ENCODE measurements at regions not wholly inside any gene's neighbourhood (a gene's known extent, or its start where the extent isn't known, plus 50 kb on each side); places are given as distances from the start of the nearest gene placed in this dataset.

- intact Hi-C loops (cut with DNase I; ENCODE audit: low total_unique reads), result no loop called here
- H3K27ac ChIP-seq, result no peak overlapping the region
- no peak overlapping the region for H3K4me3 ChIP-seq
- no peaks in the 10 kb centered on the region for H3K27me3 ChIP-seq
- no peaks in the 10 kb centered on the region for H3K9me3 ChIP-seq
- 75 to 92% methylated on average over 3 of the region's 3 CpGs for WGBS, 2 donors
- no peak for TF ChIP-seq POLR2A (IDR thresholded peaks at IDR 0.05)
- TF ChIP-seq CTCF (IDR thresholded peaks at IDR 0.05), result no peak
- DNase-seq, result no peak
- no peaks in the 10 kb centered on the region for H3K4me1 ChIP-seq
- H3K36me3 ChIP-seq (ENCODE audit: low read depth, missing control alignments), result no peaks in the 10 kb centered on the region
These were observed 304.4 kb downstream of the PCDH17 start for GRCh38 chr13:57935965-57936364.

- Histone ChIP-seq H3K27me3 (no peaks in the 10 kb centered on the region), H3K4me3 (no peak overlapping the region), H3K4me1 (no peaks in the 10 kb centered on the region), H3K27ac (no peak overlapping the region), H3K36me3 (ENCODE audit: low read depth, missing control alignments) (no peaks in the 10 kb centered on the region), H3K9me3 (no peaks in the 10 kb centered on the region)
- intact Hi-C loops (cut with DNase I; ENCODE audit: low total_unique reads), result no loop called here
- TF ChIP-seq POLR2A (IDR thresholded peaks at IDR 0.05) (no peak), CTCF (IDR thresholded peaks at IDR 0.05) (no peak)
- no peak for DNase-seq
- WGBS, 2 donors, result 39 to 58% methylated on average over 1 of the region's 1 CpG
These were observed 314.8 kb downstream of the PCDH17 start for GRCh38 chr13:57946361-57946760.

- H3K27me3 ChIP-seq, result no peaks in the 10 kb centered on the region
- no peak for TF ChIP-seq CTCF (IDR thresholded peaks at IDR 0.05)
- no peak for TF ChIP-seq POLR2A (IDR thresholded peaks at IDR 0.05)
- DNase-seq, result no peak
- H3K9me3 ChIP-seq, result no peaks in the 10 kb centered on the region
- 87 to 92% methylated on average over 3 of the region's 3 CpGs for WGBS, 2 donors
- intact Hi-C loops (cut with DNase I; ENCODE audit: low total_unique reads), result no loop called here
- no peak overlapping the region for H3K27ac ChIP-seq
- no peaks in the 10 kb centered on the region for H3K4me1 ChIP-seq
- no peak overlapping the region for H3K4me3 ChIP-seq
- H3K36me3 ChIP-seq (ENCODE audit: low read depth, missing control alignments), result no peaks in the 10 kb centered on the region
These were observed 317.3 kb downstream of the PCDH17 start for GRCh38 chr13:57948884-57949283.

GRCh38 chr13:57969951-57970350 is 338.4 kb downstream of the PCDH17 start:
- Histone ChIP-seq H3K27ac (no peak overlapping the region), H3K4me3 (no peak overlapping the region), H3K9me3 (no peaks in the 10 kb centered on the region), H3K36me3 (ENCODE audit: low read depth, missing control alignments) (no peaks in the 10 kb centered on the region), H3K27me3 (no peaks in the 10 kb centered on the region), H3K4me1 (no peaks in the 10 kb centered on the region)
- intact Hi-C loops (cut with DNase I; ENCODE audit: low total_unique reads), result no loop called here
- 42 to 54% methylated on average over 1 of the region's 1 CpG for WGBS, 2 donors
- no peak for DNase-seq
- TF ChIP-seq CTCF (IDR thresholded peaks at IDR 0.05), result no peak
- no peak for TF ChIP-seq POLR2A (IDR thresholded peaks at IDR 0.05)

GRCh38 chr13:57970404-57970803 is 338.9 kb downstream of the PCDH17 start:
- Histone ChIP-seq H3K4me1 (no peaks in the 10 kb centered on the region), H3K36me3 (ENCODE audit: low read depth, missing control alignments) (no peaks in the 10 kb centered on the region), H3K27me3 (no peaks in the 10 kb centered on the region), H3K9me3 (no peaks in the 10 kb centered on the region), H3K27ac (no peak overlapping the region), H3K4me3 (no peak overlapping the region)
- WGBS, 2 donors, result 52 to 53% methylated on average over 1 of the region's 1 CpG
- intact Hi-C loops (cut with DNase I; ENCODE audit: low total_unique reads), result no loop called here
- no peak for TF ChIP-seq POLR2A (IDR thresholded peaks at IDR 0.05)
- no peak for TF ChIP-seq CTCF (IDR thresholded peaks at IDR 0.05)
- no peak for DNase-seq
